Lower leg skin (tissue), 3 donors: ENCODE measurements at regions not wholly inside any gene's neighbourhood (a gene's known extent, or its start where the extent isn't known, plus 50 kb on each side); places are given as distances from the start of the nearest gene placed in this dataset.

Source experiments
- POLR2A ChIP-seq, 2 donors: fragments of 450-650 bp; IDR thresholded peaks; one replicate each; pipeline ENCODE4 v1.6.1; 2016 to 2017; ENCODE audit warnings: antibody characterized with exemption in 2 of 2, mild to moderate bottlenecking in 1 of 2, moderate library complexity in 1 of 2
- TF ChIP-seq, protein P1 (sequence below), 3 donors: fragments of 450-650 bp; IDR thresholded peaks; one replicate each; pipeline ENCODE4 v1.5.1; 2016; ENCODE audit warnings: antibody characterized with exemption in 3 of 3, mild to moderate bottlenecking in 3 of 3, moderate library complexity in 2 of 3

DNA sequence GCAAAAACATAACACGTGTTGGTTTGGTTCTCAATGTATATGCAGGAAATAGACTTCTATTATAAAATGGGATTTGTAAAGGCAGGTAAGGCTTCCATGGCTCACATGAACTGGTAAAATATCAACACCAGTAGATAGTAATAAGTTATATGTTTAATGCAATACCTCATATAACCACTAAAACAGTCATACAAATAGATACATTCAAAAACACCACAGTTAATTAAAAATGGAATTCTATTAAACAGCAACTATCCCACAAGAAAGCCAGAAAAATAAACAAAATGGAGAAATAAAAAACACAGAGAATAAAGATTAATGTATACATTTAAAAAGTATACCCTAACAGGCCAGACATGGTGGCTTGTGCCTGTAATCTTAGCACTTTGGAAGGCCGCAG lies 243.8 kb upstream of the LRATD1 start:
- TF ChIP-seq, protein P1, sequence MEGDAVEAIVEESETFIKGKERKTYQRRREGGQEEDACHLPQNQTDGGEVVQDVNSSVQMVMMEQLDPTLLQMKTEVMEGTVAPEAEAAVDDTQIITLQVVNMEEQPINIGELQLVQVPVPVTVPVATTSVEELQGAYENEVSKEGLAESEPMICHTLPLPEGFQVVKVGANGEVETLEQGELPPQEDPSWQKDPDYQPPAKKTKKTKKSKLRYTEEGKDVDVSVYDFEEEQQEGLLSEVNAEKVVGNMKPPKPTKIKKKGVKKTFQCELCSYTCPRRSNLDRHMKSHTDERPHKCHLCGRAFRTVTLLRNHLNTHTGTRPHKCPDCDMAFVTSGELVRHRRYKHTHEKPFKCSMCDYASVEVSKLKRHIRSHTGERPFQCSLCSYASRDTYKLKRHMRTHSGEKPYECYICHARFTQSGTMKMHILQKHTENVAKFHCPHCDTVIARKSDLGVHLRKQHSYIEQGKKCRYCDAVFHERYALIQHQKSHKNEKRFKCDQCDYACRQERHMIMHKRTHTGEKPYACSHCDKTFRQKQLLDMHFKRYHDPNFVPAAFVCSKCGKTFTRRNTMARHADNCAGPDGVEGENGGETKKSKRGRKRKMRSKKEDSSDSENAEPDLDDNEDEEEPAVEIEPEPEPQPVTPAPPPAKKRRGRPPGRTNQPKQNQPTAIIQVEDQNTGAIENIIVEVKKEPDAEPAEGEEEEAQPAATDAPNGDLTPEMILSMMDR (IDR thresholded peaks at IDR 0.05) = no peak
- TF ChIP-seq POLR2A (IDR thresholded peaks at IDR 0.05) = no peak
